Endodermal cell (in vitro differentiated cells): ENCODE measurements at regions not wholly inside any gene's neighbourhood (a gene's known extent, or its start where the extent isn't known, plus 50 kb on each side); places are given as distances from the start of the nearest gene placed in this dataset.

Experiments
- DNase-seq: peaks from one replicate; pipeline ENCODE4 v3.0.0-alpha.2; 2017
- H3K27ac ChIP-seq: 2 replicates; pipeline ENCODE4 v1.5.1; 2013; ENCODE audit warnings: mild to moderate bottlenecking, low read depth, low read length, moderate library complexity
- H3K27me3 ChIP-seq: 2 replicates; pipeline ENCODE4 v1.6.1; 2013; ENCODE audit warnings: mild to moderate bottlenecking, low read length, moderate library complexity; ENCODE audit not compliant: insufficient read depth, control insufficient read depth, poor library complexity, severe bottlenecking
- H3K36me3 ChIP-seq: 2 replicates; pipeline ENCODE4 v1.7.0; 2013; ENCODE audit warnings: mild to moderate bottlenecking, low read length, moderate library complexity; ENCODE audit not compliant: control insufficient read depth, insufficient read depth
- H3K4me1 ChIP-seq: one replicate; pipeline ENCODE4 v1.7.0; 2013; ENCODE audit warnings: low read length; ENCODE audit not compliant: control insufficient read depth, insufficient read depth
- H3K4me3 ChIP-seq: 2 replicates; pipeline ENCODE4 v1.5.1; 2013; ENCODE audit warnings: mild to moderate bottlenecking, low read length, moderate library complexity
- H3K9ac ChIP-seq: 2 replicates; pipeline ENCODE4 v1.6.1; 2013; ENCODE audit warnings: mild to moderate bottlenecking, low read length, moderate library complexity; ENCODE audit not compliant: poor library complexity, severe bottlenecking; ENCODE audit errors: extremely low read depth
- H3K9me3 ChIP-seq: 2 replicates; pipeline ENCODE4 v1.6.1; 2013; ENCODE audit warnings: mild to moderate bottlenecking, low read length, moderate library complexity; ENCODE audit not compliant: control insufficient read depth
- H3K27ac Mint-ChIP-seq: 2 replicates; pipeline ENCODE4 v1.8.0; 2020; ENCODE audit warnings: mixed read lengths
- H3K27me3 Mint-ChIP-seq: 2 replicates; pipeline ENCODE4 v1.8.0; 2021; ENCODE audit warnings: mild to moderate bottlenecking, mixed read lengths; ENCODE audit not compliant: insufficient read depth
- H3K36me3 Mint-ChIP-seq: 2 replicates; pipeline ENCODE4 v1.8.0; 2020; ENCODE audit warnings: low read depth, mixed read lengths
- H3K4me1 Mint-ChIP-seq: 2 replicates; pipeline ENCODE4 v1.8.0; 2020; ENCODE audit warnings: mixed read lengths
- H3K4me3 Mint-ChIP-seq: 2 replicates; pipeline ENCODE4 v1.8.0; 2020; ENCODE audit warnings: mild to moderate bottlenecking, moderate library complexity, mixed read lengths
- H3K9me3 Mint-ChIP-seq: 2 replicates; pipeline ENCODE4 v1.8.0; 2020; ENCODE audit warnings: mild to moderate bottlenecking, mixed read lengths
- WGBS, 2 experiments: methylation state at CpG; one replicate each; pipeline versions ENCODE4 v1.1.5 to v1.1.7; 2013; ENCODE audit warnings: missing lambda C conversion rate in 2 of 2, mixed read lengths in 1 of 2; ENCODE audit not compliant: insufficient coverage in 1 of 2, insufficient read length in 1 of 2; 5-methylcytosine and 5-hydroxymethylcytosine counted together
- TF ChIP-seq, protein P1 (sequence below): fragments of 200-600 bp; sonication (generic); conservative IDR thresholded peaks from 2 replicates; pipeline ENCODE4 v1.5.0; 2021; ENCODE audit warnings: antibody characterized with exemption, mild to moderate bottlenecking

DNA sequence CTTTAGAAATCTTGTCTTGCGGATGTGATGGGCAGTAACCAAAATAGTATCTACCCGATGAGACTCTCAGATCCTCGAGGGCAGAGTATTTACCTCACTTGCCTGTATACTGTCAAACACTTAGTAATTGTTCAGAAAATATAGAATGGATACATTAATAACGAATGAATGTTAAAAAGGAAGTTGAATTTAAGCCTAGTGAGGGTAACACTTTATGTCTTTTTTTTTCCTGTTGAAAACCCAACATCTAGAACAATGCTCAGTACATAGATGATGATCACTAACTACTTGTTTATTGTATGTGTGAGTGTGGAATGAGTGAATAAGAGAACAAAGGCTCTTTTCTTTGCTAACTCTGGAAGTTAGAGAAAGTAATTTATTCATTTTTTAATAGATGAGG lies 195.7 kb downstream of the MIAT start:
- no peak for DNase-seq
- H3K36me3 ChIP-seq: no peaks in the 10 kb centered on the region
- H3K27me3 Mint-ChIP-seq: peaks cover 12% of the 10 kb centered on the region
- peaks cover 2% of the 10 kb centered on the region for H3K4me1 Mint-ChIP-seq
- H3K27ac ChIP-seq: no peak overlapping the region
- WGBS, 2 experiments: 90 to 94% methylated on average over 2 to 4 of the region's 4 CpGs
- H3K4me3 ChIP-seq: no peak overlapping the region
- H3K27ac Mint-ChIP-seq: no peak overlapping the region
- no peaks in the 10 kb centered on the region for H3K36me3 Mint-ChIP-seq
- TF ChIP-seq, protein P1, sequence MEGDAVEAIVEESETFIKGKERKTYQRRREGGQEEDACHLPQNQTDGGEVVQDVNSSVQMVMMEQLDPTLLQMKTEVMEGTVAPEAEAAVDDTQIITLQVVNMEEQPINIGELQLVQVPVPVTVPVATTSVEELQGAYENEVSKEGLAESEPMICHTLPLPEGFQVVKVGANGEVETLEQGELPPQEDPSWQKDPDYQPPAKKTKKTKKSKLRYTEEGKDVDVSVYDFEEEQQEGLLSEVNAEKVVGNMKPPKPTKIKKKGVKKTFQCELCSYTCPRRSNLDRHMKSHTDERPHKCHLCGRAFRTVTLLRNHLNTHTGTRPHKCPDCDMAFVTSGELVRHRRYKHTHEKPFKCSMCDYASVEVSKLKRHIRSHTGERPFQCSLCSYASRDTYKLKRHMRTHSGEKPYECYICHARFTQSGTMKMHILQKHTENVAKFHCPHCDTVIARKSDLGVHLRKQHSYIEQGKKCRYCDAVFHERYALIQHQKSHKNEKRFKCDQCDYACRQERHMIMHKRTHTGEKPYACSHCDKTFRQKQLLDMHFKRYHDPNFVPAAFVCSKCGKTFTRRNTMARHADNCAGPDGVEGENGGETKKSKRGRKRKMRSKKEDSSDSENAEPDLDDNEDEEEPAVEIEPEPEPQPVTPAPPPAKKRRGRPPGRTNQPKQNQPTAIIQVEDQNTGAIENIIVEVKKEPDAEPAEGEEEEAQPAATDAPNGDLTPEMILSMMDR: no peak
- H3K9me3 Mint-ChIP-seq: no peaks in the 10 kb centered on the region
- no peak overlapping the region for H3K9ac ChIP-seq
- peaks cover 5% of the 10 kb centered on the region for H3K27me3 ChIP-seq
- no peak overlapping the region for H3K4me3 Mint-ChIP-seq
- H3K9me3 ChIP-seq: no peaks in the 10 kb centered on the region
- no peaks in the 10 kb centered on the region for H3K4me1 ChIP-seq

DNA sequence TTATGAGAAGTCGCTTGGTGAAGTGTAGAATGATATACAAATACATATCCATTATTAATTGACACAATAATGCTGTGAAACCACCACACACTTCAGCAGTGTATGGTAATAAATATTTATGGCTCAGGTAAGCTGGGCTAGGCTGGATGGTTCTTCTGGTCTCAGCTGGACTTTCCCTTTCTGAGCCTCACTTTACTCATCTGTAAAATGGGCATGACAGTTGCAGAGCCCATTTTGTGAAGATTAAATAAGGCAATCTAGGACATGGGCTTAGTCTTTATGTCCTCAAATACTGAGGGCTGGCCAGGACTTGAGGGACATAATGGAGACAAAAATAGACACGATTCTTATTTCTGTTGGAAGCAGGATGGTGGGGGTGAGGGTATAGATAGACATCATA lies 196.1 kb downstream of the MIAT start:
- H3K27ac ChIP-seq: no peak overlapping the region
- no peaks in the 10 kb centered on the region for H3K36me3 ChIP-seq
- H3K4me1 Mint-ChIP-seq: peaks cover under 1% of the 10 kb centered on the region
- 91 to 100% methylated on average over 1 of the region's 2 CpGs for WGBS, 2 experiments
- H3K27me3 ChIP-seq: peaks cover 5% of the 10 kb centered on the region
- H3K36me3 Mint-ChIP-seq: no peaks in the 10 kb centered on the region
- peaks cover 12% of the 10 kb centered on the region for H3K27me3 Mint-ChIP-seq
- no peak overlapping the region for H3K4me3 ChIP-seq
- TF ChIP-seq, protein P1: no peak
- H3K27ac Mint-ChIP-seq: no peak overlapping the region
- H3K9ac ChIP-seq: no peak overlapping the region
- no peak overlapping the region for H3K4me3 Mint-ChIP-seq
- DNase-seq: no peak
- H3K9me3 ChIP-seq: no peaks in the 10 kb centered on the region
- H3K4me1 ChIP-seq: no peaks in the 10 kb centered on the region
- H3K9me3 Mint-ChIP-seq: no peaks in the 10 kb centered on the region

DNA sequence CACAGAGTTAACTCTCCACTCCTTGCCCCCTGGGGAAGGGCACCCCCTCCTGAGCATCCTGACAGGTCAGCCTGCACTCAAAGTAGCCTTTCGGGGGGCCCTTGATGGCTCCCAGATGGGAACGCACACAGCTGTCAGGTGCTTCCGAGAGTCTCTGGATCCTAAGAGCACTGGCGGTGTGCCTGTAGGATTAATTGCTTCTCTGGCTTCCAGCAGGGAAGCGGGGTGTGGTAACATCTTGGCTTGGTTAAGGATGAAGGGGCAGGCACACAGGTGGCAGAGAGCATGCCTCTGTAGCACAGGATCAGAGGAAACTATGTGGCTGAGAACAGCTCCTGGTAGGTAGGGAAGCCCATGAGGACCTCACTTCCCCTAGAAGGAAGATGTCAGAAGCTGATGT lies 199.8 kb downstream of the MIAT start:
- no peak overlapping the region for H3K4me3 ChIP-seq
- H3K27me3 ChIP-seq: no peaks in the 10 kb centered on the region
- Mint-ChIP-seq H3K4me3 (no peak overlapping the region), H3K27ac (no peak overlapping the region), H3K27me3 (peaks cover 5% of the 10 kb centered on the region), H3K36me3 (no peaks in the 10 kb centered on the region), H3K4me1 (peaks cover 2% of the 10 kb centered on the region), H3K9me3 (peaks cover 8% of the 10 kb centered on the region)
- no peak overlapping the region for H3K27ac ChIP-seq
- H3K36me3 ChIP-seq: no peaks in the 10 kb centered on the region
- no peaks in the 10 kb centered on the region for H3K9me3 ChIP-seq
- TF ChIP-seq, protein P1: no peak
- H3K9ac ChIP-seq: no peak overlapping the region
- no peak for DNase-seq
- H3K4me1 ChIP-seq: no peaks in the 10 kb centered on the region
- 0 to 73% methylated on average over 1 to 5 of the region's 5 CpGs for WGBS, 2 experiments
